Neural cell (in vitro differentiated cells): ENCODE measurements at regions not wholly inside any gene's neighbourhood (a gene's known extent, or its start where the extent isn't known, plus 50 kb on each side); places are given as distances from the start of the nearest gene placed in this dataset.

Experiments used
- EP300 ChIP-seq: fragments of 450-650 bp; conservative IDR thresholded peaks from 2 replicates; pipeline ENCODE4 v1.6.1; 2014; ENCODE audit warnings: antibody characterized with exemption, mild to moderate bottlenecking, moderate library complexity; ENCODE audit not compliant: poor library complexity, severe bottlenecking
- EZH2 ChIP-seq: fragments of 200-600, 300-800 bp; shearing (Covaris generic), sonication (generic); IDR thresholded peaks from 2 replicates; pipeline ENCODE4 v1.6.1; 2014; ENCODE audit warnings: antibody characterized with exemption, low read length, borderline replicate concordance, mild to moderate bottlenecking; ENCODE audit not compliant: insufficient read depth, poor library complexity, severe bottlenecking
- MXI1 ChIP-seq: fragments of 450-650 bp; conservative IDR thresholded peaks from 2 replicates; pipeline ENCODE4 v1.6.1; 2014; ENCODE audit warnings: antibody characterized with exemption, mild to moderate bottlenecking; ENCODE audit not compliant: poor library complexity, severe bottlenecking
- POLR2AphosphoS5 ChIP-seq: IDR thresholded peaks from 2 replicates; pipeline ENCODE4 v1.6.1; 2012
- RAD21 ChIP-seq: fragments of 450-650 bp; conservative IDR thresholded peaks from 2 replicates; pipeline ENCODE4 v1.6.1; 2014; ENCODE audit warnings: antibody characterized with exemption, mild to moderate bottlenecking, moderate library complexity
- TAF1 ChIP-seq: IDR thresholded peaks from 2 replicates; pipeline ENCODE4 v1.6.1; 2012; ENCODE audit warnings: low read depth
- TF ChIP-seq, protein P1 (sequence below): fragments of 450-650 bp; IDR thresholded peaks from 2 replicates; pipeline ENCODE4 v1.5.1; 2014; ENCODE audit warnings: antibody characterized with exemption, mild to moderate bottlenecking, moderate library complexity; ENCODE audit not compliant: poor library complexity, severe bottlenecking

DNA sequence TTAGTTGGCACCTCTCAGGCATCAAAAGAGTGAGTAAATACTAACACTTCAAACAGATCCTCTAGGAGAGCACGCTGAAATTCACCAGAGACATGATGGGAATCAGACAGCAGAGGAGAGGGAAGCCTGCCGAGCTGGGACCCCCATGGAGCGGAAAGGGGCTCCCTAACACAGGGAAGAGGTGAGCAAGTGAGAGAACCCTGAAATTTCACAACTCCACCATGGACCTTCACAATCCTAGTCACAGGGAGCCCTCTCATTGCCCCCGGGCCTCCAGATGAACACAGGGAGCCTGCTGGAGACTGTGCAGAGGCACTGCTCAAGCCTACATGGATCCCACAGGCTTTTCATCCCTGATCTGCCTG is 59.2 kb upstream of the ANTXRL start:
- TF ChIP-seq EP300 (no peak), POLR2AphosphoS5 (no peak), TAF1 (no peak), RAD21 (no peak), EZH2 (no peak), MXI1 (no peak)
- TF ChIP-seq, protein P1, sequence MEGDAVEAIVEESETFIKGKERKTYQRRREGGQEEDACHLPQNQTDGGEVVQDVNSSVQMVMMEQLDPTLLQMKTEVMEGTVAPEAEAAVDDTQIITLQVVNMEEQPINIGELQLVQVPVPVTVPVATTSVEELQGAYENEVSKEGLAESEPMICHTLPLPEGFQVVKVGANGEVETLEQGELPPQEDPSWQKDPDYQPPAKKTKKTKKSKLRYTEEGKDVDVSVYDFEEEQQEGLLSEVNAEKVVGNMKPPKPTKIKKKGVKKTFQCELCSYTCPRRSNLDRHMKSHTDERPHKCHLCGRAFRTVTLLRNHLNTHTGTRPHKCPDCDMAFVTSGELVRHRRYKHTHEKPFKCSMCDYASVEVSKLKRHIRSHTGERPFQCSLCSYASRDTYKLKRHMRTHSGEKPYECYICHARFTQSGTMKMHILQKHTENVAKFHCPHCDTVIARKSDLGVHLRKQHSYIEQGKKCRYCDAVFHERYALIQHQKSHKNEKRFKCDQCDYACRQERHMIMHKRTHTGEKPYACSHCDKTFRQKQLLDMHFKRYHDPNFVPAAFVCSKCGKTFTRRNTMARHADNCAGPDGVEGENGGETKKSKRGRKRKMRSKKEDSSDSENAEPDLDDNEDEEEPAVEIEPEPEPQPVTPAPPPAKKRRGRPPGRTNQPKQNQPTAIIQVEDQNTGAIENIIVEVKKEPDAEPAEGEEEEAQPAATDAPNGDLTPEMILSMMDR: no peak
